ENCODE measurements at regions not wholly inside any gene's neighbourhood (a gene's known extent, or its start where the extent isn't known, plus 50 kb on each side); places are given as distances from the start of the nearest gene placed in this dataset.

DNA sequence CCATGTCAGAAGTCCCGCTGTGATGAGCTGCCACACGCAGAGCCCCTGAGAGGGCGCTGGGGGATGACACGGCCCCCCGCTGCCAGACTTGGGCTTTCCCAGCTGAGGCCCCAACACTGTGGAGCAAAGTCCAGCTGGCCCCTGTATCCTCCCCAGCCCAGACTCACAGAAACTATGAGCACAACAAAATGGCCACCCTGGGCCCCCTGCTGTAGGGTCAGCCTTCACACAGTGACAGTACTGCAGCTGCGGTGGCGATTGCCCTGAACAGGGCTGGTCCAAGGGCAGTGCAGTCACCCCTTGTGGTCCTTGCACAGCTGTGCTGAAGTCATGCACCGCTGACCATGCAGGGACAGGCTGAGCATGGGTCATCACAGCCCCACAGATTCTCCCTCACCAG, 78.2 kb upstream of the CST7 start:
- no peaks in the 10 kb centered on the region for H3K9me3 ChIP-seq
- no peaks in the 10 kb centered on the region for H3K36me3 ChIP-seq
- TF ChIP-seq, protein P1, sequence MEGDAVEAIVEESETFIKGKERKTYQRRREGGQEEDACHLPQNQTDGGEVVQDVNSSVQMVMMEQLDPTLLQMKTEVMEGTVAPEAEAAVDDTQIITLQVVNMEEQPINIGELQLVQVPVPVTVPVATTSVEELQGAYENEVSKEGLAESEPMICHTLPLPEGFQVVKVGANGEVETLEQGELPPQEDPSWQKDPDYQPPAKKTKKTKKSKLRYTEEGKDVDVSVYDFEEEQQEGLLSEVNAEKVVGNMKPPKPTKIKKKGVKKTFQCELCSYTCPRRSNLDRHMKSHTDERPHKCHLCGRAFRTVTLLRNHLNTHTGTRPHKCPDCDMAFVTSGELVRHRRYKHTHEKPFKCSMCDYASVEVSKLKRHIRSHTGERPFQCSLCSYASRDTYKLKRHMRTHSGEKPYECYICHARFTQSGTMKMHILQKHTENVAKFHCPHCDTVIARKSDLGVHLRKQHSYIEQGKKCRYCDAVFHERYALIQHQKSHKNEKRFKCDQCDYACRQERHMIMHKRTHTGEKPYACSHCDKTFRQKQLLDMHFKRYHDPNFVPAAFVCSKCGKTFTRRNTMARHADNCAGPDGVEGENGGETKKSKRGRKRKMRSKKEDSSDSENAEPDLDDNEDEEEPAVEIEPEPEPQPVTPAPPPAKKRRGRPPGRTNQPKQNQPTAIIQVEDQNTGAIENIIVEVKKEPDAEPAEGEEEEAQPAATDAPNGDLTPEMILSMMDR (IDR thresholded peaks at IDR 0.05), result no peak
- TF ChIP-seq POLR2A (IDR thresholded peaks at IDR 0.05) (no peak), EP300 (IDR thresholded peaks at IDR 0.05; ENCODE audit: low read depth) (no peak), POLR2AphosphoS5 (IDR thresholded peaks at IDR 0.05) (no peak)
- H3K27ac ChIP-seq, result no peak overlapping the region
- H3K4me1 ChIP-seq, result no peaks in the 10 kb centered on the region
- intact Hi-C loops (cut with DNase I; ENCODE audit: low total_unique reads), result no loop called here
- no peak overlapping the region for H3K4me3 ChIP-seq
- WGBS, 2 donors (ENCODE audit: low coverage in 1 of 2), result 70 to 82% methylated on average over 2 to 8 of the region's 8 CpGs
- no peak for DNase-seq
- in situ Hi-C loops (cut with MboI; ENCODE audit: low pct_ligation_motif_present in 1 of 4, low pct_unique_long_range_greater_than_20kb in 1 of 4, low sequenced_read_pairs in 3 of 4), result no loop called here
- no peaks in the 10 kb centered on the region for H3K27me3 ChIP-seq

DNA sequence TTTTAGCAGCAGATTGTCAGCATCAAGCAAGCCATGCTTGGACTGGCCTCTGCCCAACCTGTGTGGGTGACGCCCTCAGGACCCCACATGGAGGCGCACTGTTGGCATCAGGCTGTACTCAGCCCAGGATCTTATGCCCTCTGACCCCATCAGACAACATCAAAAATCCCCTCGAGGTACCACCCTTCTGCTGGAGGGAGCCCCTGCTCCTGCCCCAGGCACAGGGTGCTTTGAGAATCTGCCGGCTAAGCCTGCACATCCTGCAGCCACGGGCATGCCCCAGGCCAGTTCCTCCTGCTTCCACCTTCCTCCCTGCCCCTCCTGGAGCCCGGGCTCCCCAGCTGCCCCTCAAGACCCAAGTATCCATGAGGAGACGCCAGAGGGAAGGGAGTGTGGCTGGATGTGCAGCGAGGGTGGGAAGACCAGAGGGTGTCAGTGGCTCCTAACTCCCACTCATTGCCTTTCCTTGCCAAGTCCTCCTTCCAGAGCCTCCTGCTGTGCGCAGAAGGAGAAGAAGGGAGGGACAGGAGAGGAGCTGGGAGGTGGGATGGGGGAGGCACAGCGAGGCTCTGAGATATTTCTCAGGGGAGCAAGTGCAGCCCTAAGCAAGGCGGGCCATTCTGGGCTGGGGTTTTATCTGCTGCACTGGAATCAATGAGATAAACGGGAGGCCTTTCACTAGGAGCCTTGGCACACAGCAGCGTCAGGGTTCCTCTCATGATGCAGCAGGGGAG, 77.4 kb upstream of the CST7 start:
- no peaks in the 10 kb centered on the region for H3K36me3 ChIP-seq
- intact Hi-C loops (cut with DNase I; ENCODE audit: low total_unique reads) (no loop called here), in situ Hi-C loops (cut with MboI; ENCODE audit: low pct_ligation_motif_present in 1 of 4, low pct_unique_long_range_greater_than_20kb in 1 of 4, low sequenced_read_pairs in 3 of 4) (no loop called here)
- no peak overlapping the region for H3K4me3 ChIP-seq
- no peaks in the 10 kb centered on the region for H3K27me3 ChIP-seq
- TF ChIP-seq, protein P1 (IDR thresholded peaks at IDR 0.05), result no peak
- no peak for TF ChIP-seq EP300 (IDR thresholded peaks at IDR 0.05; ENCODE audit: low read depth)
- no peaks in the 10 kb centered on the region for H3K9me3 ChIP-seq
- H3K27ac ChIP-seq, result no peak overlapping the region
- WGBS, 2 donors (ENCODE audit: low coverage in 1 of 2), result 69 to 71% methylated on average over 4 to 13 of the region's 13 CpGs
- DNase-seq, result no peak
- no peaks in the 10 kb centered on the region for H3K4me1 ChIP-seq

DNA sequence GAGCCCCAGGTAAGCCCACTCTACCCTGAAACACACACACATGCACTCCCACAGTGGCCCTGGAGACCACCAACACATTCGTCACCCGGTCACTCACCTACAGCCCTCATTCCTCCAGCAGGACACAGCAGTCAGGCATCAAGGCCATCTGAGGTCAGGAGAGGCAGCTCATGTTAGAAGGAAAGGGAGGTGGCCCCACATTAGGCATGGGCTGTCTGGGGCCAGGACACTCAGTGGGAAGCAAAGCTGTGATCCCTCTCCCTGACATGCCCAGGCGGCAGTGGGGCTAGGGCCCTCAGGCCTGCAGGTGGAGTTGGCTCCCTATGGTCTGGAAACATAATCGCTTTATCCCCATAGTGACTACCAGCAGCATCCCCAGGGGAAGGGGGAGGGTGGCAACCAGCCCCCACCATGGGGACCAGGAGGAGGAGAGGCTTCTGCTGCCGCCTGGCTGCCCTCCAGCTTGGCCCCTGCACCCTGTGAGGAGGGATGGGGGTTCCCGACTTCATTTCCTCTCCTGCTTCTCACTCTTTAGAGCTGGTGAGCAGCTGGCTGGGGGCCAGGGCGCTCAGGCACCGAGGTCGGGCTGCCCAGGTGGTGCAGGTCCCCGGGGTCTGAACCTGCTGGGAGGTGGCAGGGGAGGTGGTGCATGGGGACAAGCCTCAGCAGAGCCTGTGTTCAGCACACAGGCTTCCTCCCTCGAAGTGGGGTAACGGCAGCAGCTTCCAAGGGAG, 76.6 kb upstream of the CST7 start:
- in situ Hi-C loops (cut with MboI; ENCODE audit: low pct_ligation_motif_present in 1 of 4, low pct_unique_long_range_greater_than_20kb in 1 of 4, low sequenced_read_pairs in 3 of 4) (no loop called here), intact Hi-C loops (cut with DNase I; ENCODE audit: low total_unique reads) (no loop called here)
- no peak overlapping the region for H3K4me3 ChIP-seq
- H3K9me3 ChIP-seq, result no peaks in the 10 kb centered on the region
- no peaks in the 10 kb centered on the region for H3K36me3 ChIP-seq
- no peak for DNase-seq
- H3K4me1 ChIP-seq, result no peaks in the 10 kb centered on the region
- 56% methylated on average over 12 of the region's 12 CpGs; no CpG with 5 or more reads in 1 of the 2 donors for WGBS, 2 donors (ENCODE audit: low coverage in 1 of 2)
- H3K27me3 ChIP-seq, result no peaks in the 10 kb centered on the region
- H3K27ac ChIP-seq, result no peak overlapping the region
- TF ChIP-seq, protein P1 (IDR thresholded peaks at IDR 0.05), result no peak
- TF ChIP-seq POLR2A (IDR thresholded peaks at IDR 0.05), result no peak
- no peak for TF ChIP-seq POLR2AphosphoS5 (IDR thresholded peaks at IDR 0.05)
- TF ChIP-seq EP300 (IDR thresholded peaks at IDR 0.05; ENCODE audit: low read depth), result no peak

- H3K36me3 ChIP-seq, result no peaks in the 10 kb centered on the region
- no peak for DNase-seq
- in situ Hi-C loops (cut with MboI; ENCODE audit: low pct_ligation_motif_present in 1 of 4, low pct_unique_long_range_greater_than_20kb in 1 of 4, low sequenced_read_pairs in 3 of 4), result no loop called here
Measured at GRCh38 chr20:24873025-24873620, 75.9 kb upstream of the CST7 start.

More at GRCh38 chr20:24873025-24873620, 75.9 kb upstream of the CST7 start:
- Histone ChIP-seq H3K27me3 (no peaks in the 10 kb centered on the region), H3K4me1 (no peaks in the 10 kb centered on the region), H3K4me3 (no peak overlapping the region), H3K9me3 (no peaks in the 10 kb centered on the region), H3K27ac (no peak overlapping the region)
- 66% methylated on average over 26 of the region's 26 CpGs; no CpG with 5 or more reads in 1 of the 2 donors for WGBS, 2 donors (ENCODE audit: low coverage in 1 of 2)
- intact Hi-C loops (cut with DNase I; ENCODE audit: low total_unique reads), result no loop called here
- TF ChIP-seq EP300 (IDR thresholded peaks at IDR 0.05; ENCODE audit: low read depth), result no peak
- TF ChIP-seq, protein P1 (IDR thresholded peaks at IDR 0.05), result no peak
- TF ChIP-seq POLR2A (IDR thresholded peaks at IDR 0.05), result no peak
- TF ChIP-seq POLR2AphosphoS5 (IDR thresholded peaks at IDR 0.05), result no peak

Measured in transverse colon (tissue), 4 donors.